ENCODE measurements at regions not wholly inside any gene's neighbourhood (a gene's known extent, or its start where the extent isn't known, plus 50 kb on each side); places are given as distances from the start of the nearest gene placed in this dataset.

DNA sequence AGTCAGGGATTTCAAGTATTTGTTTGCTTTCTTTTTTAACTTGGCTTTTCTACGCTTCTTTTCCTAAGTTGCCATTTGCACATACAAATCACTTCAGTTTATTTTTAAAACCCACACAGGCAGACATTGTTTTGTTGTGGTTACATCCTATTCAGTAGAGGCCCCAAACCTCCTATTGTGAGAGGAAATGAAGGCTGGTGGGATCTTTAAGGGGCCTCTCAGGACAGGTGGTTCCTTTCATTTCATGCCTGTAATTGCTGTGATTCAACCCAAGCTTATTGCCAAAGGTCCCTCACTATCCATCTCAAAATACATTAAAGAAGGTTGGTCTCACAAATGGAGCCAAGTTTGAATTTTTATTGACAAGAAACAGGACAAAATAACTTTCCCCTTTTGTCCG is 257.1 kb downstream of the ADAMTS20 start:
- no peak for DNase-seq

GRCh38 chr12:43294147-43294546 is 257.9 kb downstream of the ADAMTS20 start:
- no peak for DNase-seq

- DNase-seq, result no peak
Observed at GRCh38 chr12:43293396-43293795, 258.6 kb downstream of the ADAMTS20 start.

GRCh38 chr12:43292699-43293098 is 259.3 kb downstream of the ADAMTS20 start:
- DNase-seq, result no peak

GRCh38 chr12:43291516-43291915 is 260.5 kb downstream of the ADAMTS20 start:
- DNase-seq, result no peak

DNA sequence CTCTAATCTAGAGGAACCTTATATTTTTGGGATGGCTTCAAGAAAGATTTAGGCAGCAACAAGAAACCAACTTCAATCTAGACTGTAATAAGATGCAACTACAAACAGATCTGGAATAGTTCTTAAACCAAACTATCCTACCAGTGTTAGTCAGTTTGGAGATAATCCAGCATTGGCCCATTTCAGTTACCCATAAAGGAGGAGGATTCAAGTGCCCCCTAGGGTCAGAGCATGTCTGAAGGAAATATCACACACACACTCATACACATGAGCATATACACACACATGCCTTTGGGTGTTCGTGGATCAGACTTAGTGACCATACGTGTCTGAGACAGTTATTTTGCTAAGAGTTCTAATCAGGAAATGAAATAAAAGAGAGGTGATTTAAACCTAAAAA is 261.2 kb downstream of the ADAMTS20 start:
- DNase-seq, result no peak

GRCh38 chr12:43289426-43289801 is 262.6 kb downstream of the ADAMTS20 start:
- DNase-seq, result no peak

DNA sequence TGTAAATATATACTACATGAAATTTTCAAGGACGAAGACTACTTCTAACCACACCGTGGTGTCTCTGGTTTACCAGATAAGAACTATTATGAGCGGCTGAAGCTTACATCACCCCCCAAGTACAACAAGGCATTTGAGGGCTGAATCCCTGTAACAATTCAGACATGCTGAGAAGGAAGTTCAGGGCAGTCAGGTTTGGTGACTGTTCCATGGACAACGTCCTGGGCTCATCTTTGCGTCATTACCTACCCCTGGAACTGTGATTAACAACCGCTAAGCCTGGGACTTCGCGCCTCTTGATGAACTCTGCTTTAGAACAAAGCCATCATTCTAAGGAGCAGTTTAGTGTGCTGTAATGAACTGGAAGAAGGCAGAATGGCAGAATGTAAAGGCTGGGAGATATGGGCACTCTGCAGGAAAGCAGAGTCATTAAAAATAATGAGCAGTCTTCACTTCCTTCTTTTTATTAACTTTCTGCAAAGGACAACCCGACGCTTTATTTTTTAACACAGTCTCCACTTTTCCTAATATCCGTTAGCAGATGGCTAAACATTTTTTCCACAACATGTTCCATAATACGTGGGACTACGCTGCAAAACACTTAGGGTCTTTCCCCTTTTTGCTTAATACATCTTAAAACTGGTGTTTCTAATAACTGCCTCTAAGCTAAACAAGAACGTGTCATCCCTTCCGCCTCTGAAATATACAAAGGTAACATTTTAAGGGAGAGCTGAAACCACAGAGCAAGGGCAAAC is 263.2 kb downstream of the ADAMTS20 start:
- DNase-seq, result no peak

GRCh38 chr12:43287706-43288383 is 264.2 kb downstream of the ADAMTS20 start:
- no peak for DNase-seq

DNA sequence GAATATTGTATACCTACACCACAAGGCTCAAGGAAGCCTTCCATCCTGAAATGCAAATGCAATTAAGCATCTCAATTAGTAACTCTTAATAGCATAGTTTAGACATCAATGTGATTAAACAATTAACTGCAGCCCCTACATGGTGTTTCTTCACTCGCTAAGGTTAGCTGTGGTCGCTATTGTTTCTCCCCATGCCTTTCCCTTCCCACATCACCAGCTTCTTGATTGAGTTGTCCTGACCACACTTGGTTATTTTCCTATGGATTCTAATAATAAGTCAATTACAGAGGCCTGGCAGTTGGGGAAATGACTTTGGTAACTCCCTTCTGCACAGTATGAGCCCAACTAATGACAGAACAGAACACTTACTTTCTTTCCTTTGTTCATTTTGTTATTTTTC is 265.0 kb downstream of the ADAMTS20 start:
- no peak for DNase-seq

DNA sequence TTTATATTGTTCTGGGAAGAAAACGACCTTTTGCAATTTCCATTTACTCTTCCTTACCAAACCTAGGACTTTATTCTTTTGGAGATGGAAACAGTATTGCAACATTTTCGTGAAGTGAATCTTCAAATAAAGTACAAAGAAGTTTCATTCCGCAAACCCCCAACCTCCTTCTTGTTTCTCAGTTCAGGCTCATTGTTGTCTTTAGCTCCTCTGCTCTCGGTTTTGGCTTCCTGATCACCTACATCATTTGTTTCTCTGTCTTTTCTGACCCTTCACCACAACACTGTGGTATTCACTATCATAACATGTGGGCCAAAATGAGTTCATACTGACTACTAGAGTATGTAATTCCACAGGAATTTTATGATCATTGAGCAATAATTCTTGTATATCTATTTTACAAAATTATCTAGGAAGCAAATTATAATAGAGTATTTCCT is 266.8 kb downstream of the ADAMTS20 start:
- no peak for DNase-seq

- DNase-seq, result no peak
Observed at GRCh38 chr12:43284486-43285158, 267.4 kb downstream of the ADAMTS20 start.

GRCh38 chr12:43283206-43283605 is 268.8 kb downstream of the ADAMTS20 start:
- DNase-seq, result no peak

- DNase-seq, result no peak
Observed at GRCh38 chr12:43282106-43282505, 269.9 kb downstream of the ADAMTS20 start.

DNA sequence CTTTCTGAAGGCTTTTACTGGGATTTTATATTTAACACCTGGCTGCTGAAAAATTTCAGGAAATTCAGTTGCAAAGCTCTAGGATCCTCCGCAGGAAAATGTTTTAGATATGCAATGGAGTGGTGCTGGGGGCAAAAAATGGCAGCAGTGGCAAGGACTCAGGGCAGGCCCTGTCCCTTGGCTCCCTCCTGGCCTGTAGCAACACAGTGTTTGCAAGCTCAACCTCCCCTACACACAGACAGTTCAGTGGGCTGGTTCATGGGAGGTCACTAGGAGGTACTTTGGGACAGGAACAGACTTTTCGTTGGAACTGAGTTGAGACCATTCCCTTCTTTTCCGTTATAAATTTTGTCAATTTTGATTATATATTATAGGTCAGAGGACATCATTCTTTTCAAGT is 270.4 kb downstream of the ADAMTS20 start:
- DNase-seq, result no peak

- DNase-seq, result no peak
Observed at GRCh38 chr12:43278541-43278832, 273.5 kb downstream of the ADAMTS20 start.

DNA sequence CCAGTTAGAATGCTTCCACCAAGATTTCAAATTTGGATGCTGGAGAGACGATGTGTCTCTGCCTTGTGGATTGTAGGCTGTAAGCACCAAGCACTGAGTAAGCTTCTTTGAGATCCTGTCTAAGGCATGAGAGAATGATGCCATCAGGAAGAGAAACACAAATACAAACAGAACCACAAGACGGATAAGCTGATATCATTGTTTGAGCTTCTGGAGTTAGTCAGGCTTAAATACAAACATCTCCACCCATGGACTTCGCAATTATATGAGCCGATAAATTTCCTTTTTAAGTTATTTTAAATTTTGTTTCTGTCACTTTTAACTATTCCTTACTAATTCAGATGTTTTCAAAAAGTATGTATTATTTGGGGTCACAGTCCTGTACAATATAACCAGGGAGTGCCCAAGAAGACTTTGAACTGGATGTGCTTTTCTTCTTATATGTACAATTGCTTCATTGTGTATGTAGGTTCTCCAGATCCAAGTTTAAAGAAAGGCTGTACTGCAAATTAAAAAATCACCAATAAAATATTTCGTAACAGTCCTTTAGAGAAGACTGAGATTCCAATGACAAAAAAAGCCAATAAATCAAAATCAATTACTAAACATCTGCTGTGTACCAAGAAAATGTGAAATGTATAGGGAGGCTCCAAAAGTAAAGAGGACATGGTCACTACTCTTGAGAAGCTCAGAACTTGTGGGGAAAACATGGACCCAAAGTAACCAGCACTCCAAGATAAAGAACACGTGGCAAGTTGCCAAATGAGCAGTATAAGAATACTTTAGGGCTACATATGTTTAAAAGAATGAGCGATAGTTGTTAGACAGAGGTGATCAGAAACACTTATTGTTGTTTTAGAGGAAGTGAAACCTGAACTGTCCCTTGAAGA is 274.1 kb downstream of the ADAMTS20 start:
- no peak for DNase-seq

DNA sequence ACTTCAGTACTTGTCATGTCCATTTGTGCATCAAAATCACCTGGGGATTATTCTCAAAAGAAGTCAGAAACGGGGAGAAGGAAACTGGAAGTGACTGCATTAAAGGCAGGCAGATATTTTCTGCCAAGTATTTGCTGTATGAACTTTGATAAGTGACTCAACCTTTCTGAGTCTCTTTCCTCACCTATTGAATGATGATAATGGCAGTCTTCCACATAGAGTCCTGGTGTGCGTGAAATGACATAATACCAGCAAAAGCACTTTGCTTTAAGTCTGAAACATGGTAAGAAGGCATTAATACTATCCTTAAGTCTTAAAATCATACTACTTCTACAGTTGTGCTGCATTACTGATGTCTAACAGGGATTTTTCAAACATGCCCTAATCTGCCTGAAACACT is 278.5 kb downstream of the ADAMTS20 start:
- DNase-seq, result no peak

DNA sequence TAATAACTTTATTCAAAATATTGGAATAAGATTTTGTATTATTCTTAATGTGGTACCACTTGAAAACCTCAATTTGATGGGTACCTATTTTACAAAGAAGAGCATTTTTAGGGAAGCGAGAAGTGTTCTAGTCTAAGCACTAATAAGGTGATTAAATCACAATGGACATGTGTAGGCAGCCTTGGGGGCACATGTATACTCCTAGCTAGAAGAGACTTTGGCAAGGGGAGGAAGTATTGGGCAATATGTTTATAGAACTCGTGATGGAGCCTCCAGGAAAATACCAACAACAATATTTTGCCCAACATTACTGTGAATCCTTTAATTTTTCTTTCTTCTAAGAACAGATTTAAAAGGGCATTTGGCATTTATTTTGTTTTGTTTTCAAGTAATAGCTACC is 280.3 kb downstream of the ADAMTS20 start:
- no peak for DNase-seq

DNA sequence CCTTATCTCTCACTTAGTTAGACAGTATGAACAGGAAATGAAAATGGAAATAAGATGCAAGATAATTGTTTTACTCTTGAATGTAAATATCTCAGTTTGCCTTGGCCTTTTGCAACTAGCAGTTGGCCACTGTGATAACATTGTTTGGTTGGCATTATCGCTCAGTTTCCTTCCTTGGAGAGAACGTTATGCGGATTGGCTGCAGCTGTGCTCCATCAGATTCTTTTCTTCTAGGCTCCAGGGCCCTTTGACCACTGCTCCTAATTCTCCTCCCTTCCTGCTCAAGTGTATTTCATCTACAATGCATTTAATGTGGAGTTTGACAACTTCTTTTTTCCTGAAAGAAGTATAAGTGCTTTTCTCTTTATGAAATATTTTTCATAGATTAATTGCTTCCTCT is 284.2 kb downstream of the ADAMTS20 start:
- DNase-seq, result no peak

DNA sequence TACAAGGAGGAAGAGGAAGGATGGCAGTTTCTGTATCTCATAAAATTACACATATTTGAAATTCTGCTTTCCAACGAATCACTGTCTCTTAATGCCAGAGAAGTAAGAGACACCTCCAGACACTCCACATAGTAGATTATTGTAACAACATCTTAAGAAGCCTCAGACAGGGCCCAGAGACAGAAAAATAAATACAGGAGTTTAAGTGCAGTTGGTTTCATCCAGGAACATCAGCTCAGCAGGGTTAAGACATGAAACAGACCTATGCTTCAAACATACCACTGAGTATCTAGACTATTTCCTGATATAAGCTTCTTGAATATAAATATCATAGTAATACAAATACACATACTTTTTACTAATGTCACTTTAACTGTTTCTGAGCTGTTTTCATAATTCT is 290.3 kb downstream of the ADAMTS20 start:
- DNase-seq, result no peak

GRCh38 chr12:43255522-43256111 is 296.4 kb downstream of the ADAMTS20 start:
- no peak for DNase-seq

GRCh38 chr12:43252585-43252984 is 299.4 kb downstream of the ADAMTS20 start:
- no peak for DNase-seq
